ENCODE measurements at regions not wholly inside any gene's neighbourhood (a gene's known extent, or its start where the extent isn't known, plus 50 kb on each side); places are given as distances from the start of the nearest gene placed in this dataset.

DNA sequence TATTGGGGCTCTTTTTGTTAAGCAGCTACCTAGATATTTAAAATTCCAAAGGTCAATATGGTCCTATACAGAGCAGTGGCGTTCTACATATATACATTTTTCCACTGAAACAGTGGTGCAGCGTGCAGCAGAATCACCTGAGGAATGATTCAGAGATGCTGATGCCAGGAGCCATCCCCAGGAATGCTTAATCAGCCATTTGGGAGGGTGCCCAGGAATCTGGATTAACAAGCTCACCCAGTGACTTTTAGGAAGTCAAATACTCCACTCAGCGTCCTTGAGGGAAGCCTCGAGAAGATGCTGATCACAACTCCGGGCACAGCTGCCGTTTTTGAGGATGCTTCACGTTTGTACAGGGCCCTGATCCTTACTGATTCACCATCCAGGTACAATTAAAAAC is 82.6 kb upstream of the ARHGEF3 start:
- Mint-ChIP-seq H3K36me3 (no peaks in the 10 kb centered on the region), H3K9me3 (no peaks in the 10 kb centered on the region), H3K4me3 (no peak overlapping the region), H3K27ac (peak overlapping the region in 1 of 2 donors; percentile 88), H3K4me1 (peaks cover 42 to 59% of the 10 kb centered on the region in 2 donors), H3K27me3 (ENCODE audit: low read depth in 2 of 2) (no peaks in the 10 kb centered on the region)
- TF ChIP-seq CTCF (IDR thresholded peaks at IDR 0.05) = no peak
- H3K27me3 ChIP-seq (ENCODE audit: control insufficient read depth, insufficient read depth, low read length) = no peaks in the 10 kb centered on the region
- no peak overlapping the region for H3K4me3 ChIP-seq (ENCODE audit: low read length)
- no peaks in the 10 kb centered on the region for H3K36me3 ChIP-seq (ENCODE audit: control insufficient read depth, insufficient read depth, low read length)
- no peak overlapping the region for H3K27ac ChIP-seq (ENCODE audit: low read length)
- 83% methylated on average over 7 of the region's 7 CpGs for WGBS (ENCODE audit: insufficient coverage)
- intact Hi-C loops (cut with micrococcal nuclease) = no loop called here
- H3K4me1 ChIP-seq (ENCODE audit: control insufficient read depth, insufficient read depth, low read length) = peaks cover 26% of the 10 kb centered on the region
- no peaks in the 10 kb centered on the region for H3K9me3 ChIP-seq (ENCODE audit: control insufficient read depth, insufficient read depth, low read length)
- no peak for ATAC-seq
- DNase-seq = no peak

DNA sequence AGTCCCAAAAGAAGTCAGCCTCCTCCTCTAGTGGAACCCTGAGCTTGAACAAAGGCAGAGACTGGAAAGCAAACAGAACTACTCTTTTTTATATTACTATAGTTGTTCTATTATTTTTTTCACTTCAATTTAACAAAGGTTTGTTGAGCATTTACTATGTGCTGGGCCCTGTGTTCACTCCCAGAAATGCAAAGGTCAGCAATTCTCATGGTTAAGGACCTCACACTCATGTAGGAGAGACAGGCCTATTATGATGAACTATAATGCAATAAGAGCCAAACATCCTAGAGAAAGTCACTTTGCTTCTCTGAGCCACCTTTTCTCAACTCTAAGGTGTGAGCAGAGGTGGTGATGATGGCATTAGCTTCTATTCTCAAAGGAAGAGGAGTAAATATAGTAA is 82.1 kb upstream of the ARHGEF3 start:
- Histone ChIP-seq H3K36me3 (ENCODE audit: control insufficient read depth, insufficient read depth, low read length) (no peaks in the 10 kb centered on the region), H3K4me1 (ENCODE audit: control insufficient read depth, insufficient read depth, low read length) (peaks cover 26% of the 10 kb centered on the region), H3K4me3 (ENCODE audit: low read length) (no peak overlapping the region), H3K27me3 (ENCODE audit: control insufficient read depth, insufficient read depth, low read length) (no peaks in the 10 kb centered on the region), H3K9me3 (ENCODE audit: control insufficient read depth, insufficient read depth, low read length) (no peaks in the 10 kb centered on the region), H3K27ac (ENCODE audit: low read length) (no peak overlapping the region)
- no peak for TF ChIP-seq CTCF (IDR thresholded peaks at IDR 0.05)
- H3K27me3 Mint-ChIP-seq (ENCODE audit: low read depth in 2 of 2) = no peaks in the 10 kb centered on the region
- intact Hi-C loops (cut with micrococcal nuclease) = no loop called here
- no peak overlapping the region for H3K4me3 Mint-ChIP-seq
- peak overlapping the region in 1 of 2 donors; percentile 88 for H3K27ac Mint-ChIP-seq
- H3K36me3 Mint-ChIP-seq = no peaks in the 10 kb centered on the region
- no peaks in the 10 kb centered on the region for H3K9me3 Mint-ChIP-seq
- DNase-seq = no peak
- peaks cover 42 to 57% of the 10 kb centered on the region in 2 donors for H3K4me1 Mint-ChIP-seq
- ATAC-seq = no peak

DNA sequence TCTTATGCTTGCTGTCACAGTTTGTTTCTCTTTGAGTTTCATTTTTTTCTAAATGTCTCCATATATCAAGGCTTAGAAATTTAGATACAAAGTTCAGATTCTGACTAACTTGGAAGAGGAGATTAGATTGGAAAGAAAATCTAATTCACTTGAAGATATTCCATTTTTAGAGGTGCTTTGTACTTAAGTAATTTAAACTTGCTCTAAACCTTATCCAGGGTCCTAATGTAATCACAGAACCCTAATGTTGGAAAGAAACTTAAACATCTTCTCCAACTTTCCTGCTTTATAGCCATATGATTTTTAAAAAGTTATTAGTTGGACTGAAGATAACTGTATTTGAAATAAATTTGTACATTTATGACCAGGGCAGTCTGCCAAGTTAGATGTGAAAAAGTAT is 81.1 kb upstream of the ARHGEF3 start:
- Mint-ChIP-seq H3K36me3 (no peaks in the 10 kb centered on the region), H3K4me3 (no peak overlapping the region), H3K27me3 (ENCODE audit: low read depth in 2 of 2) (no peaks in the 10 kb centered on the region), H3K9me3 (no peaks in the 10 kb centered on the region), H3K27ac (no peak overlapping the region), H3K4me1 (peaks cover 46 to 59% of the 10 kb centered on the region in 2 donors)
- DNase-seq (no peak), ATAC-seq (no peak)
- intact Hi-C loops (cut with micrococcal nuclease) = no loop called here
- TF ChIP-seq CTCF (IDR thresholded peaks at IDR 0.05) = no peak
- peaks cover 24% of the 10 kb centered on the region for H3K4me1 ChIP-seq (ENCODE audit: control insufficient read depth, insufficient read depth, low read length)
- no peaks in the 10 kb centered on the region for H3K9me3 ChIP-seq (ENCODE audit: control insufficient read depth, insufficient read depth, low read length)
- no peak overlapping the region for H3K27ac ChIP-seq (ENCODE audit: low read length)
- no peaks in the 10 kb centered on the region for H3K27me3 ChIP-seq (ENCODE audit: control insufficient read depth, insufficient read depth, low read length)
- H3K36me3 ChIP-seq (ENCODE audit: control insufficient read depth, insufficient read depth, low read length) = no peaks in the 10 kb centered on the region
- no peak overlapping the region for H3K4me3 ChIP-seq (ENCODE audit: low read length)

DNA sequence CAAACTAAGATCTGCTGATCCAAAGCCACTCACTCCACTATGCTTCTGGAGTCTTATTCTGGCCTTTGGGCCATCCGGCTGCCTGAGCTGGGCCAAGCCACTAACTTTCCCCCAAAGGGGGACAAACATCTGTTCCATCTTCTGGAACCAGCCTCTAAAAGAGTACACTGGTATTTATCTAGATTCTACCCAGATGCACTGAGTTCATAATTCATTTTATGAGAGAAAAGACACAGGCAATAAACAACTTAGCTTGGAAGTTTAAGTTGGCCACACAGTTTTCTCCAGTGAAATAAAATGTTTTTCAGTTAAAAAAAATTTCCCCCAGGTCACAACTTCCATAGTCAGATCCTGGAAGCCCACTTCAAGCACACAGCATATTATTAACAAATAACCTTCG is 80.1 kb upstream of the ARHGEF3 start:
- no peaks in the 10 kb centered on the region for H3K36me3 ChIP-seq (ENCODE audit: control insufficient read depth, insufficient read depth, low read length)
- H3K27me3 ChIP-seq (ENCODE audit: control insufficient read depth, insufficient read depth, low read length) = no peaks in the 10 kb centered on the region
- no peak for DNase-seq
- no peak for TF ChIP-seq CTCF (IDR thresholded peaks at IDR 0.05)
- no peaks in the 10 kb centered on the region for H3K9me3 ChIP-seq (ENCODE audit: control insufficient read depth, insufficient read depth, low read length)
- ATAC-seq = no peak
- no peaks in the 10 kb centered on the region for H3K36me3 Mint-ChIP-seq
- H3K27me3 Mint-ChIP-seq (ENCODE audit: low read depth in 2 of 2) = no peaks in the 10 kb centered on the region
- no peak overlapping the region for H3K27ac Mint-ChIP-seq
- intact Hi-C loops (cut with micrococcal nuclease) = no loop called here
- 98% methylated on average over 2 of the region's 2 CpGs for WGBS (ENCODE audit: insufficient coverage)
- H3K4me1 ChIP-seq (ENCODE audit: control insufficient read depth, insufficient read depth, low read length) = peaks cover 14% of the 10 kb centered on the region
- H3K4me3 ChIP-seq (ENCODE audit: low read length) = no peak overlapping the region
- H3K4me1 Mint-ChIP-seq = peaks cover 37 to 50% of the 10 kb centered on the region in 2 donors
- no peaks in the 10 kb centered on the region for H3K9me3 Mint-ChIP-seq
- H3K4me3 Mint-ChIP-seq = no peak overlapping the region
- H3K27ac ChIP-seq (ENCODE audit: low read length) = no peak overlapping the region

All from natural killer cell (primary cell).